ENCODE measurements at regions not wholly inside any gene's neighbourhood (a gene's known extent, or its start where the extent isn't known, plus 50 kb on each side); places are given as distances from the start of the nearest gene placed in this dataset.

DNA sequence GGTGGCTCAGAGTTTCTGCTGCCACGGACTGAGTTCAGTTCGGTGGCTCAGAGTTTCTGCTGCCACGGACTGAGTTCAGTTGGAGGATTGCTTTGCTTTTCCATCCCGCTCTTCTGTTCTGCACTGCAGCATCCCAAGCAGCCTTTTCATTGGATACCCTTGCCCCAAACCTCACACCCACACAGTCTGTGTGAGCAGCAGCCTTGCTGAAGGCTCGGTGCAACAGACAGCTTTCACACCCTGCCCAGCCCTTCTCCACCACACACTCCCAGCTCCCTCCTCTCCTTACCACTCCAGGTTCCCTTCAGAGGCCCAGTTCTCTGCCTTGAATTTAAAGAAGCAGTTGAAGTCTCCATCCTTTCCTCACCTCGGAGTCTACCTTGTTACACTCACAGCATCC, 52.5 kb upstream of the CHD6 start:
- TF ChIP-seq POLR2A (IDR thresholded peaks at IDR 0.05; ENCODE audit: low read depth, low read length), result no peak
- TF ChIP-seq MXI1 (IDR thresholded peaks at IDR 0.05; ENCODE audit: borderline replicate concordance, low read depth, low read length), result no peak
- TF ChIP-seq, protein P1, sequence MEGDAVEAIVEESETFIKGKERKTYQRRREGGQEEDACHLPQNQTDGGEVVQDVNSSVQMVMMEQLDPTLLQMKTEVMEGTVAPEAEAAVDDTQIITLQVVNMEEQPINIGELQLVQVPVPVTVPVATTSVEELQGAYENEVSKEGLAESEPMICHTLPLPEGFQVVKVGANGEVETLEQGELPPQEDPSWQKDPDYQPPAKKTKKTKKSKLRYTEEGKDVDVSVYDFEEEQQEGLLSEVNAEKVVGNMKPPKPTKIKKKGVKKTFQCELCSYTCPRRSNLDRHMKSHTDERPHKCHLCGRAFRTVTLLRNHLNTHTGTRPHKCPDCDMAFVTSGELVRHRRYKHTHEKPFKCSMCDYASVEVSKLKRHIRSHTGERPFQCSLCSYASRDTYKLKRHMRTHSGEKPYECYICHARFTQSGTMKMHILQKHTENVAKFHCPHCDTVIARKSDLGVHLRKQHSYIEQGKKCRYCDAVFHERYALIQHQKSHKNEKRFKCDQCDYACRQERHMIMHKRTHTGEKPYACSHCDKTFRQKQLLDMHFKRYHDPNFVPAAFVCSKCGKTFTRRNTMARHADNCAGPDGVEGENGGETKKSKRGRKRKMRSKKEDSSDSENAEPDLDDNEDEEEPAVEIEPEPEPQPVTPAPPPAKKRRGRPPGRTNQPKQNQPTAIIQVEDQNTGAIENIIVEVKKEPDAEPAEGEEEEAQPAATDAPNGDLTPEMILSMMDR (conservative IDR thresholded peaks at IDR 0.05; ENCODE audit: low read depth, low read length), result no peak
- TF ChIP-seq RAD21 (IDR thresholded peaks at IDR 0.05; ENCODE audit: low read length), result no peak
- TF ChIP-seq MAFK (IDR thresholded peaks at IDR 0.05; ENCODE audit: low read depth, low read length), result no peak
- no peak for TF ChIP-seq FOS (IDR thresholded peaks at IDR 0.05; ENCODE audit: low read depth, low read length)
- no peak for TF ChIP-seq SMC3 (IDR thresholded peaks at IDR 0.05; ENCODE audit: low read depth, low read length)
- TF ChIP-seq MAZ (IDR thresholded peaks at IDR 0.05; ENCODE audit: borderline replicate concordance, low read depth, low read length), result no peak
- no peak for TF ChIP-seq CHD1 (IDR thresholded peaks at IDR 0.05; ENCODE audit: low read depth, low read length)
